ENCODE measurements at regions not wholly inside any gene's neighbourhood (a gene's known extent, or its start where the extent isn't known, plus 50 kb on each side); places are given as distances from the start of the nearest gene placed in this dataset.

- H2BK20ac ChIP-seq (ENCODE audit: low read depth, low read length, poor library complexity, severe bottlenecking): no peak overlapping the region
- no peak overlapping the region for H3K56ac ChIP-seq (ENCODE audit: insufficient read length, low read depth, low read length)
- no peaks in the 10 kb centered on the region for H3K79me1 ChIP-seq (ENCODE audit: insufficient read depth, low read depth, low read length, poor library complexity, severe bottlenecking)
- no peak overlapping the region for H3K9ac ChIP-seq (ENCODE audit: extremely low read depth, insufficient read length, low read length)
- peaks cover 4% of the 10 kb centered on the region for H3K27me3 Mint-ChIP-seq (ENCODE audit: low read depth)
- no peak overlapping the region for H3K23ac ChIP-seq (ENCODE audit: insufficient read length, low read depth, low read length)
- no peaks in the 10 kb centered on the region for H3K9me3 ChIP-seq (ENCODE audit: control insufficient read depth, low read depth, low read length)
- H2BK120ac ChIP-seq (ENCODE audit: low read depth, low read length, poor library complexity, severe bottlenecking): no peak overlapping the region
- H3K27ac Mint-ChIP-seq: 0 out of 7 replicates have a peak overlapping the region, but pooled peaks of 1 of the 3 experiments have one; percentile 35
- H4K8ac ChIP-seq (replicated peaks; ENCODE audit: insufficient read length, low read depth, low read length): no peak overlapping the region
- H3K4ac ChIP-seq (ENCODE audit: low read depth, low read length): no peak overlapping the region
- H4K20me1 ChIP-seq (ENCODE audit: control insufficient read depth, insufficient read depth, insufficient read length): no peaks in the 10 kb centered on the region
- H3K4me2 ChIP-seq (ENCODE audit: insufficient read depth, insufficient read length, low read length): no peak overlapping the region
- no peaks in the 10 kb centered on the region for H3K9me3 Mint-ChIP-seq
- no peak overlapping the region for H2BK15ac ChIP-seq (ENCODE audit: low read depth, low read length)
- H3K27me3 ChIP-seq (ENCODE audit: insufficient read depth, low read length): no peaks in the 10 kb centered on the region
- no peaks in the 10 kb centered on the region for H3K36me3 Mint-ChIP-seq (ENCODE audit: insufficient read depth in 1 of 3, low read depth in 3 of 3)
- H3K23me2 ChIP-seq (ENCODE audit: insufficient read length, low read depth, low read length, poor library complexity, severe bottlenecking): no peaks in the 10 kb centered on the region
- no peak overlapping the region for H2AFZ ChIP-seq (ENCODE audit: low read length)
- H3K18ac ChIP-seq (ENCODE audit: insufficient read length, low read depth, low read length): no peak overlapping the region
- no peaks in the 10 kb centered on the region for H3K79me2 ChIP-seq (ENCODE audit: insufficient read depth, low read length)
- H2AK5ac ChIP-seq (ENCODE audit: insufficient read length, low read length): no peak overlapping the region
- no CpG with 5 or more reads among the region's 5 CpGs for WGBS (ENCODE audit: extremely low coverage, insufficient read length, low lambda C conversion rate)
- no peak overlapping the region for H2BK5ac ChIP-seq (ENCODE audit: insufficient read length, low read length)
- 0 out of 4 replicates have a peak, but pooled peaks cover 3% of the 10 kb centered on the region in 2 experiments for H3K4me1 Mint-ChIP-seq
- H3K14ac ChIP-seq (ENCODE audit: insufficient read depth, low read length): no peak overlapping the region
- no peak for TF ChIP-seq CTCF (conservative IDR thresholded peaks at IDR 0.05)
- no peak overlapping the region for H2BK12ac ChIP-seq (ENCODE audit: insufficient read length, low read depth, low read length)
- H3T11ph ChIP-seq (ENCODE audit: low read length): no peak overlapping the region
- no peak overlapping the region for H3K27ac ChIP-seq (ENCODE audit: insufficient read length, low read depth, low read length)
- no peak overlapping the region for H3K4me3 Mint-ChIP-seq
- H3K4me1 ChIP-seq (ENCODE audit: insufficient read depth, low read length): no peaks in the 10 kb centered on the region
- no peak overlapping the region for H4K5ac ChIP-seq (ENCODE audit: insufficient read length, low read depth, low read length)
- no peak for DNase-seq
- no peak overlapping the region for H4K91ac ChIP-seq (ENCODE audit: insufficient read length, low read depth, low read length)
Observed at GRCh38 chr1:25126562-25126961, 105.7 kb downstream of the SYF2 start.

Measured in H9 (cell line).